ENCODE measurements at regions not wholly inside any gene's neighbourhood (a gene's known extent, or its start where the extent isn't known, plus 50 kb on each side); places are given as distances from the start of the nearest gene placed in this dataset.

GRCh38 chr1:90386899-90387720 lies 330.0 kb downstream of the BARHL2 start:
- ATAC-seq (no peak), DNase-seq (no peak)
- no peaks in the 10 kb centered on the region for H3K36me3 Mint-ChIP-seq (ENCODE audit: low read depth)
- ChIA-PET CTCF (no interaction called here), POLR2A (no interaction called here)
- no peaks in the 10 kb centered on the region for H3K27me3 Mint-ChIP-seq (ENCODE audit: low read depth)
- no peaks in the 10 kb centered on the region for H3K4me1 Mint-ChIP-seq (ENCODE audit: low read depth)
- H3K9me3 Mint-ChIP-seq (ENCODE audit: insufficient read depth), result no peaks in the 10 kb centered on the region
- no peak overlapping the region for H3K4me3 Mint-ChIP-seq
- H3K27ac Mint-ChIP-seq, result no peak overlapping the region

- H3K4me3 Mint-ChIP-seq, result no peak overlapping the region
- CTCF ChIA-PET, result no interaction called here
- no peaks in the 10 kb centered on the region for H3K9me3 Mint-ChIP-seq (ENCODE audit: insufficient read depth)
- ATAC-seq (no peak), DNase-seq (no peak)
- no peaks in the 10 kb centered on the region for H3K36me3 Mint-ChIP-seq (ENCODE audit: low read depth)
- POLR2A ChIA-PET, result no interaction called here
- H3K4me1 Mint-ChIP-seq (ENCODE audit: low read depth), result no peaks in the 10 kb centered on the region
- no peaks in the 10 kb centered on the region for H3K27me3 Mint-ChIP-seq (ENCODE audit: low read depth)
- H3K27ac Mint-ChIP-seq, result no peak overlapping the region
Observed at GRCh38 chr1:90384193-90384592, 332.9 kb downstream of the BARHL2 start.

DNA sequence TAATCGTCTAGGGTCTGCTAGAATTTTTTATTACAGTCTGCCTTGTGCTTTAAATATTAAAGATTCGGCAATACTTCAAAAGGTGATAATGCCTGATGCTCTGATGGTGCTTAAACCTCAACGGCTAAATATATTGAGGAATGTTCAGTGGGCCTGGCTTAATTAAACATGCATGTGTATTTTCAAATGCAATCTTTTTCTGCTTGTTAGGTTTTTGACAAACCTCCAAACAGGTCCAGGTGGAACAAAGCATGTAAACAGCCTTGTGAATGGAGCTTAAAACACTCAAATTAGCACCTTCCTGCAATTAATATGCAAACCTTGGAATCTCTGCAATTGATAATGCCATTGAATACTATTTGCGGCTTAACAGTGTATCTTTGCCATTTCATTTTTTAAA lies 334.9 kb downstream of the BARHL2 start:
- DNase-seq (no peak), ATAC-seq (no peak)
- ChIA-PET CTCF (no interaction called here), POLR2A (no interaction called here)
- Mint-ChIP-seq H3K27ac (no peak overlapping the region), H3K9me3 (ENCODE audit: insufficient read depth) (no peaks in the 10 kb centered on the region), H3K4me3 (no peak overlapping the region), H3K27me3 (ENCODE audit: low read depth) (no peaks in the 10 kb centered on the region), H3K36me3 (ENCODE audit: low read depth) (no peaks in the 10 kb centered on the region), H3K4me1 (ENCODE audit: low read depth) (no peaks in the 10 kb centered on the region)

DNA sequence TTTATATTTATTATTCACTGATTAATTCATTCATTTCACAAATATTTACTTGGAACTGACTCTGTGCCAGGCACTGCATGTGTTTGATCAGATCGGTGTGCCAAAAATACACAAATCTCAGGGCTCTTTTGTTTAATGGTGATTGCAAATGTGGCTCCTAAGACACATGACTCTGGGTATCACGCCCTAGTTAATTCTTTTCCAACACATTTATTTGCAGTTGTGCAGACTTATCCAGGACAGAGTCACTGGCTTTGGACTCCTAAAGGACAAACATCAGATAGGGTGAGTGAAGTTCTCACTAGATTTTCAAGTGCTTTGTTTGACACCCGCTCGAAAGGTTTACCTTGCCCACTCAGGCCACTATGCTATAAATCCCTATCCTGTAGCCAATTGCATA lies 335.5 kb downstream of the BARHL2 start:
- H3K27me3 Mint-ChIP-seq (ENCODE audit: low read depth), result no peaks in the 10 kb centered on the region
- no peaks in the 10 kb centered on the region for H3K9me3 Mint-ChIP-seq (ENCODE audit: insufficient read depth)
- CTCF ChIA-PET, result no interaction called here
- H3K4me3 Mint-ChIP-seq, result no peak overlapping the region
- no peak overlapping the region for H3K27ac Mint-ChIP-seq
- ATAC-seq (no peak), DNase-seq (no peak)
- H3K36me3 Mint-ChIP-seq (ENCODE audit: low read depth), result no peaks in the 10 kb centered on the region
- no peaks in the 10 kb centered on the region for H3K4me1 Mint-ChIP-seq (ENCODE audit: low read depth)
- POLR2A ChIA-PET, result no interaction called here

DNA sequence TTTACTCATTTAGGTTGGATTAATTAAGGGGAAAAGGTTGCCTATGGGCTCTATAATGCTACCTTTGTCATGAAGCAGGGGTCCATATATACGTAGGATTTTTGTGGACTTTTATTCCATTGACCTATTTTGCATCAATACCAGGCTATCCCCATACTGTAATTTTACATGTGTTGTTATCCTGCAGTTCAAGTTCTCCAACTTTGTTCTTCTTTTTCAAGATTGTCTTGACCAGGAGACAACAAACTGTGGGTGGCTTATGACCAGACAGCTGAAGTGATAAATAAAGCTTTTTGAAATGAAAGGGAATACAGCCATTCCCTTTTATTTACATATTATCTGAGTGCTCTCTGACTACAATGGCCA lies 345.7 kb downstream of the BARHL2 start:
- ATAC-seq (no peak), DNase-seq (no peak)
- Mint-ChIP-seq H3K27ac (no peak overlapping the region), H3K4me3 (no peak overlapping the region), H3K27me3 (ENCODE audit: low read depth) (peaks cover 12% of the 10 kb centered on the region), H3K36me3 (ENCODE audit: low read depth) (no peaks in the 10 kb centered on the region), H3K4me1 (ENCODE audit: low read depth) (no peaks in the 10 kb centered on the region), H3K9me3 (ENCODE audit: insufficient read depth) (no peaks in the 10 kb centered on the region)
- POLR2A ChIA-PET, result no interaction called here
- CTCF ChIA-PET, result no interaction called here

GRCh38 chr1:90370686-90371447 lies 346.2 kb downstream of the BARHL2 start:
- Mint-ChIP-seq H3K4me3 (no peak overlapping the region), H3K4me1 (ENCODE audit: low read depth) (no peaks in the 10 kb centered on the region), H3K27ac (no peak overlapping the region), H3K36me3 (ENCODE audit: low read depth) (no peaks in the 10 kb centered on the region), H3K27me3 (ENCODE audit: low read depth) (peaks cover 13% of the 10 kb centered on the region), H3K9me3 (ENCODE audit: insufficient read depth) (no peaks in the 10 kb centered on the region)
- CTCF ChIA-PET, result no interaction called here
- no peak for ATAC-seq
- POLR2A ChIA-PET, result no interaction called here
- DNase-seq, result no peak

GRCh38 chr1:90362163-90362562 lies 354.9 kb downstream of the BARHL2 start:
- ChIA-PET POLR2A (no interaction called here), CTCF (no interaction called here)
- H3K27me3 Mint-ChIP-seq (ENCODE audit: low read depth), result peaks cover 14% of the 10 kb centered on the region
- H3K4me1 Mint-ChIP-seq (ENCODE audit: low read depth), result no peaks in the 10 kb centered on the region
- no peak overlapping the region for H3K27ac Mint-ChIP-seq
- no peaks in the 10 kb centered on the region for H3K36me3 Mint-ChIP-seq (ENCODE audit: low read depth)
- H3K4me3 Mint-ChIP-seq, result no peak overlapping the region
- no peaks in the 10 kb centered on the region for H3K9me3 Mint-ChIP-seq (ENCODE audit: insufficient read depth)
- ATAC-seq (no peak), DNase-seq (no peak)

- Mint-ChIP-seq H3K9me3 (ENCODE audit: insufficient read depth) (no peaks in the 10 kb centered on the region), H3K36me3 (ENCODE audit: low read depth) (no peaks in the 10 kb centered on the region), H3K27ac (no peak overlapping the region), H3K4me3 (no peak overlapping the region), H3K27me3 (ENCODE audit: low read depth) (peaks cover 8% of the 10 kb centered on the region), H3K4me1 (ENCODE audit: low read depth) (no peaks in the 10 kb centered on the region)
- no peak for ATAC-seq
- ChIA-PET POLR2A (no interaction called here), CTCF (no interaction called here)
- DNase-seq, result no peak
Observed at GRCh38 chr1:90361026-90361425, 356.1 kb downstream of the BARHL2 start.

GRCh38 chr1:90359994-90360393 lies 357.1 kb downstream of the BARHL2 start:
- no peak for ATAC-seq
- ChIA-PET CTCF (no interaction called here), POLR2A (no interaction called here)
- peaks cover 4% of the 10 kb centered on the region for H3K27me3 Mint-ChIP-seq (ENCODE audit: low read depth)
- no peaks in the 10 kb centered on the region for H3K36me3 Mint-ChIP-seq (ENCODE audit: low read depth)
- DNase-seq, result no peak
- H3K27ac Mint-ChIP-seq, result no peak overlapping the region
- no peaks in the 10 kb centered on the region for H3K4me1 Mint-ChIP-seq (ENCODE audit: low read depth)
- no peaks in the 10 kb centered on the region for H3K9me3 Mint-ChIP-seq (ENCODE audit: insufficient read depth)
- H3K4me3 Mint-ChIP-seq, result no peak overlapping the region

- Mint-ChIP-seq H3K27ac (no peak overlapping the region), H3K9me3 (ENCODE audit: insufficient read depth) (no peaks in the 10 kb centered on the region), H3K27me3 (ENCODE audit: low read depth) (peaks cover 3% of the 10 kb centered on the region), H3K4me3 (no peak overlapping the region), H3K4me1 (ENCODE audit: low read depth) (no peaks in the 10 kb centered on the region), H3K36me3 (ENCODE audit: low read depth) (no peaks in the 10 kb centered on the region)
- DNase-seq (no peak), ATAC-seq (no peak)
- ChIA-PET POLR2A (no interaction called here), CTCF (no interaction called here)
Observed at GRCh38 chr1:90358448-90358847, 358.7 kb downstream of the BARHL2 start.

GRCh38 chr1:90357995-90358394 lies 359.1 kb downstream of the BARHL2 start:
- H3K27me3 Mint-ChIP-seq (ENCODE audit: low read depth), result peaks cover 3% of the 10 kb centered on the region
- DNase-seq (no peak), ATAC-seq (no peak)
- no peak overlapping the region for H3K4me3 Mint-ChIP-seq
- no peaks in the 10 kb centered on the region for H3K36me3 Mint-ChIP-seq (ENCODE audit: low read depth)
- ChIA-PET CTCF (no interaction called here), POLR2A (no interaction called here)
- H3K9me3 Mint-ChIP-seq (ENCODE audit: insufficient read depth), result no peaks in the 10 kb centered on the region
- H3K4me1 Mint-ChIP-seq (ENCODE audit: low read depth), result no peaks in the 10 kb centered on the region
- no peak overlapping the region for H3K27ac Mint-ChIP-seq

DNA sequence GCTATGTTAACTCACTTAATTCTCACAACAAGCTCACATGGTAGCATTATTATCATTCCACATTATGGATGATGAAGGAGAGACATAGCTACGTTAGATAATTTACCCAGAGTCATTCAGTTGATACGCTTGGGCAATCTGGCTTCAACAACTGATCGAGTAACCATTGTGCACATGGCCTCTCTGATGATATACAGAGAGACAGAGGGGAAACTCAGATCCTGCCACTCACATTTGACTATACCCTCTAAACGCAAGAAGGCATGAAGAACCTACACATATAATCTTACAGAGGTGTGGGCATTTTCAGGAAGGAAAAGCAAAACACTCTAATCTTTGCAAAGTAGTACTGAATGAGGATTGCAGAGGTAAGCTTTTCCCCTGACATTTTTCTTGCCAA lies 360.1 kb downstream of the BARHL2 start:
- Mint-ChIP-seq H3K4me1 (ENCODE audit: low read depth) (no peaks in the 10 kb centered on the region), H3K27me3 (ENCODE audit: low read depth) (peaks cover 3% of the 10 kb centered on the region), H3K4me3 (no peak overlapping the region), H3K9me3 (ENCODE audit: insufficient read depth) (no peaks in the 10 kb centered on the region), H3K27ac (no peak overlapping the region), H3K36me3 (ENCODE audit: low read depth) (no peaks in the 10 kb centered on the region)
- no peak for ATAC-seq
- no peak for DNase-seq
- CTCF ChIA-PET, result no interaction called here
- POLR2A ChIA-PET, result no interaction called here

DNA sequence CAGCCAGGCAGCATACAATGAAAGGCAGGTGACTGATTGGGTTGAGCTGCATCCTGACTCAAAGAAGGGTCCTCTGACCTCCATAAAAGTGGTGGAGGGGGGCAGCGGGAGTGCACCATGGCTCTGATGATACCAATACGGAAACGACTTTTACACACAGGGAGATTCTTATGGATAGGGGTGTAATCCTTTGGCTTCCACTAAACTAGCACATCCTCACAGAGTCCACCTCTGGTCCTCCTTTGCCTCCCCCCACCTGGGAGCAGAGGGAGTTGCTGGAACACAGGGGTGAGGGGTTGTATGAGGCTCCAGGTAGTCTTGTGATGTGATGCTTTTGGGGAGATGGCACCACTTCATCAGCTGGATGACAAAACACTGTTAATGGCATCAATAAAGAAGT lies 361.0 kb downstream of the BARHL2 start:
- peaks cover 3% of the 10 kb centered on the region for H3K27me3 Mint-ChIP-seq (ENCODE audit: low read depth)
- no peak for DNase-seq
- CTCF ChIA-PET, result no interaction called here
- POLR2A ChIA-PET, result no interaction called here
- ATAC-seq, result no peak
- H3K36me3 Mint-ChIP-seq (ENCODE audit: low read depth), result no peaks in the 10 kb centered on the region
- H3K9me3 Mint-ChIP-seq (ENCODE audit: insufficient read depth), result no peaks in the 10 kb centered on the region
- H3K4me1 Mint-ChIP-seq (ENCODE audit: low read depth), result no peaks in the 10 kb centered on the region
- no peak overlapping the region for H3K27ac Mint-ChIP-seq
- no peak overlapping the region for H3K4me3 Mint-ChIP-seq
